CD4-positive, alpha-beta T cell (primary cell): ENCODE measurements at regions not wholly inside any gene's neighbourhood (a gene's known extent, or its start where the extent isn't known, plus 50 kb on each side); places are given as distances from the start of the nearest gene placed in this dataset.

Source experiments
- ATAC-seq: fragments of 200-7000 bp; cut with Tn5 transposase; one replicate; pipeline ENCODE4 v1.10.0; 2022; ENCODE audit warnings: mild to moderate bottlenecking; ENCODE audit not compliant: poor library complexity
- CTCF ChIA-PET: fragments of 350-600 bp; sonication (Branson Sonifier 250); formaldehyde crosslinking; loops from one replicate; lab custom pipeline; 2021; ENCODE audit warnings: antibody characterized with exemption, inconsistent platforms; lab: Charles Lee
- POLR2A ChIA-PET: fragments of 350-600 bp; sonication (Branson Sonifier 250); formaldehyde crosslinking; loops from one replicate; lab custom pipeline; 2021; ENCODE audit warnings: antibody characterized with exemption, inconsistent platforms; lab: Charles Lee
- DNase-seq, 14 experiments: peaks; one replicate each; pipeline ENCODE4 v3.0.0-alpha.2; 2013 to 2020; ENCODE audit warnings: mixed read lengths in 2 of 14
- H3K27ac ChIP-seq, 2 donors: one replicate each; pipeline versions ENCODE4 v1.5.1 to v1.7.0; 2013; ENCODE audit warnings: low read length in 2 of 2, low read depth in 1 of 2, mild to moderate bottlenecking in 1 of 2
- H3K27me3 ChIP-seq, 2 experiments: 1 replicate in 1 of 2; 2 replicates in 1 of 2; pipeline versions ENCODE4 v1.6.1 to v1.7.0; 2013; ENCODE audit warnings: low read length in 2 of 2, control low read depth in 1 of 2, mild to moderate bottlenecking in 1 of 2, moderate library complexity in 1 of 2; ENCODE audit not compliant: insufficient read depth in 2 of 2, control insufficient read depth in 1 of 2
- H3K36me3 ChIP-seq: one replicate; pipeline ENCODE4 v1.6.1; 2013; ENCODE audit warnings: low read length, control low read depth; ENCODE audit not compliant: insufficient read depth
- H3K4me1 ChIP-seq: one replicate; pipeline ENCODE4 v1.6.1; 2013; ENCODE audit warnings: low read length, control low read depth; ENCODE audit not compliant: insufficient read depth
- H3K4me3 ChIP-seq: one replicate; pipeline ENCODE4 v1.5.1; 2013; ENCODE audit warnings: mild to moderate bottlenecking, low read length, moderate library complexity
- H3K9me3 ChIP-seq, 2 experiments: 1 replicate in 1 of 2; 2 replicates in 1 of 2; pipeline versions ENCODE4 v1.6.1 to v1.7.0; 2013; ENCODE audit warnings: low read length in 2 of 2, mild to moderate bottlenecking in 2 of 2, control low read depth in 1 of 2, moderate library complexity in 1 of 2; ENCODE audit not compliant: control insufficient read depth in 1 of 2, insufficient read depth in 1 of 2
- H3K27ac Mint-ChIP-seq: one replicate; pipeline ENCODE4 v1.8.0; 2020; ENCODE audit warnings: mixed read lengths
- H3K27me3 Mint-ChIP-seq: one replicate; pipeline ENCODE4 v1.8.0; 2021; ENCODE audit warnings: mixed read lengths
- H3K36me3 Mint-ChIP-seq: one replicate; pipeline ENCODE4 v1.8.0; 2021; ENCODE audit warnings: low read depth, mixed read lengths
- H3K4me1 Mint-ChIP-seq: one replicate; pipeline ENCODE4 v1.8.0; 2021; ENCODE audit warnings: low read depth, mixed read lengths
- H3K4me3 Mint-ChIP-seq: one replicate; pipeline ENCODE4 v1.8.0; 2020; ENCODE audit warnings: mild to moderate bottlenecking, mixed read lengths
- H3K9me3 Mint-ChIP-seq: one replicate; pipeline ENCODE4 v1.8.0; 2020; ENCODE audit warnings: mixed read lengths
- CTCF ChIP-seq: fragments of 200-600 bp; IDR thresholded peaks from one replicate; pipeline ENCODE4 v1.8.0; 2022; ENCODE audit warnings: antibody characterized with exemption, mild to moderate bottlenecking
- intact Hi-C, 2 experiments: fragments of 100-400 bp; cut with DNase I in 1 of 2; cut with micrococcal nuclease in 1 of 2; formaldehyde crosslinking; loops; one replicate each; pipeline versions ENCODE4 v1.15.1 to v1.9.0; 2023 to 2025; cut with DNase I, micrococcal nuclease

- peaks cover 11 to 21% of the 10 kb centered on the region in 2 experiments for H3K27me3 ChIP-seq
- H3K4me3 ChIP-seq: no peak overlapping the region
- H3K27me3 Mint-ChIP-seq: peaks cover 68% of the 10 kb centered on the region
- H3K27ac ChIP-seq: no peak overlapping the region
- H3K4me3 Mint-ChIP-seq: no peak overlapping the region
- no peak for DNase-seq
- CTCF ChIA-PET: no interaction called here
- TF ChIP-seq CTCF: no peak
- no peaks in the 10 kb centered on the region for H3K36me3 ChIP-seq
- H3K9me3 Mint-ChIP-seq: no peaks in the 10 kb centered on the region
- intact Hi-C loops: no loop called here
- no peaks in the 10 kb centered on the region for H3K4me1 ChIP-seq
- H3K9me3 ChIP-seq: no peaks in the 10 kb centered on the region
- no peak for ATAC-seq
- POLR2A ChIA-PET: no interaction called here
- H3K27ac Mint-ChIP-seq: no peak overlapping the region
- H3K36me3 Mint-ChIP-seq: no peaks in the 10 kb centered on the region
- H3K4me1 Mint-ChIP-seq: no peaks in the 10 kb centered on the region
Observed at GRCh38 chr11:34564406-34564805, 50.8 kb upstream of the ELF5 start.

GRCh38 chr11:34564807-34565241 lies 51.2 kb upstream of the ELF5 start:
- ATAC-seq (no peak), DNase-seq (no peak)
- H3K36me3 ChIP-seq: no peaks in the 10 kb centered on the region
- no peaks in the 10 kb centered on the region for H3K4me1 ChIP-seq
- no peaks in the 10 kb centered on the region for H3K9me3 Mint-ChIP-seq
- no peak overlapping the region for H3K4me3 ChIP-seq
- H3K4me3 Mint-ChIP-seq: no peak overlapping the region
- no peaks in the 10 kb centered on the region for H3K9me3 ChIP-seq
- H3K27me3 Mint-ChIP-seq: peaks cover 66% of the 10 kb centered on the region
- no peak for TF ChIP-seq CTCF
- CTCF ChIA-PET: no interaction called here
- H3K27ac ChIP-seq: no peak overlapping the region
- POLR2A ChIA-PET: no interaction called here
- no peaks in the 10 kb centered on the region for H3K36me3 Mint-ChIP-seq
- H3K27me3 ChIP-seq: peaks cover 11 to 21% of the 10 kb centered on the region in 2 experiments
- no peaks in the 10 kb centered on the region for H3K4me1 Mint-ChIP-seq
- no peak overlapping the region for H3K27ac Mint-ChIP-seq
- intact Hi-C loops: no loop called here

- TF ChIP-seq CTCF: no peak
- Mint-ChIP-seq H3K9me3 (no peaks in the 10 kb centered on the region), H3K4me1 (no peaks in the 10 kb centered on the region), H3K4me3 (no peak overlapping the region), H3K27me3 (peaks cover 66% of the 10 kb centered on the region), H3K36me3 (no peaks in the 10 kb centered on the region), H3K27ac (no peak overlapping the region)
- Histone ChIP-seq H3K36me3 (no peaks in the 10 kb centered on the region), H3K9me3 (no peaks in the 10 kb centered on the region), H3K4me1 (no peaks in the 10 kb centered on the region), H3K27ac (no peak overlapping the region), H3K27me3 (peaks cover 10 to 19% of the 10 kb centered on the region in 2 experiments), H3K4me3 (no peak overlapping the region)
- ATAC-seq: no peak
- intact Hi-C loops: no loop called here
- no peak for DNase-seq
- POLR2A ChIA-PET: interaction anchor here (0.6 kb wide), 1 partner anchor 29 kb away, joined by 3 read pairs; no protein-coding TSS in a partner anchor
- CTCF ChIA-PET: no interaction called here
Observed at GRCh38 chr11:34565417-34566207, 52.0 kb upstream of the ELF5 start.
